Spinal cord (tissue), 9 donors: ENCODE measurements at regions not wholly inside any gene's neighbourhood (a gene's known extent, or its start where the extent isn't known, plus 50 kb on each side); places are given as distances from the start of the nearest gene placed in this dataset.
A peak's percentile ranks its signal among the peaks of the same experiment; 100 is the strongest.

ENCODE experiments used
- DNase-seq, 6 donors: peaks; one replicate each; pipeline versions ENCODE4 v3.0.0 to v3.0.0-alpha.2; 2013 to 2015; ENCODE audit warnings: low spot score in 6 of 6, low read depth in 4 of 6
- H3K27ac ChIP-seq: one replicate; pipeline ENCODE4 v1.5.1; 2013; ENCODE audit warnings: low read depth, low read length, control low read depth
- H3K27me3 ChIP-seq: one replicate; pipeline ENCODE4 v1.6.1; 2013; ENCODE audit warnings: low read length; ENCODE audit not compliant: control insufficient read depth, insufficient read depth
- H3K36me3 ChIP-seq: one replicate; pipeline ENCODE4 v1.6.1; 2013; ENCODE audit warnings: low read length; ENCODE audit not compliant: control insufficient read depth, insufficient read depth
- H3K4me1 ChIP-seq: one replicate; pipeline ENCODE4 v1.6.1; 2013; ENCODE audit warnings: low read length; ENCODE audit not compliant: control insufficient read depth, insufficient read depth
- H3K4me3 ChIP-seq: one replicate; pipeline ENCODE4 v1.5.1; 2013; ENCODE audit warnings: low read depth, low read length, control low read depth
- H3K9me3 ChIP-seq: one replicate; pipeline ENCODE4 v1.6.1; 2013; ENCODE audit warnings: low read length; ENCODE audit not compliant: control insufficient read depth, insufficient read depth
- WGBS: methylation state at CpG from one replicate; pipeline ENCODE4 v1.1.5; 2013; ENCODE audit warnings: missing lambda C conversion rate; ENCODE audit not compliant: insufficient coverage; 5-methylcytosine and 5-hydroxymethylcytosine counted together
- donor health status: healthy.

GRCh38 chr10:64996886-64997285, 1475.7 kb downstream of the REEP3 start:
- H3K4me3 ChIP-seq, result no peak overlapping the region
- DNase-seq, result no peak
- no peak overlapping the region for H3K27ac ChIP-seq
- H3K9me3 ChIP-seq, result no peaks in the 10 kb centered on the region
- no peaks in the 10 kb centered on the region for H3K27me3 ChIP-seq
- WGBS, result no CpG with 5 or more reads among the region's 3 CpGs
- H3K36me3 ChIP-seq, result no peaks in the 10 kb centered on the region
- no peaks in the 10 kb centered on the region for H3K4me1 ChIP-seq

GRCh38 chr10:65010845-65011244, 1489.6 kb downstream of the REEP3 start:
- Histone ChIP-seq H3K9me3 (peaks cover 3% of the 10 kb centered on the region), H3K27me3 (no peaks in the 10 kb centered on the region), H3K4me1 (no peaks in the 10 kb centered on the region), H3K36me3 (no peaks in the 10 kb centered on the region), H3K27ac (no peak overlapping the region), H3K4me3 (no peak overlapping the region)
- WGBS, result no CpG with 5 or more reads among the region's 1 CpG
- DNase-seq, result no peak

- Histone ChIP-seq H3K4me1 (no peaks in the 10 kb centered on the region), H3K36me3 (no peaks in the 10 kb centered on the region), H3K9me3 (no peaks in the 10 kb centered on the region), H3K27ac (no peak overlapping the region), H3K27me3 (no peaks in the 10 kb centered on the region), H3K4me3 (no peak overlapping the region)
- 97% methylated on average over 6 of the region's 7 CpGs for WGBS
- DNase-seq, result no peak
Observed at GRCh38 chr10:65017523-65017922, 1496.3 kb downstream of the REEP3 start.

- Histone ChIP-seq H3K4me1 (no peaks in the 10 kb centered on the region), H3K27me3 (no peaks in the 10 kb centered on the region), H3K9me3 (no peaks in the 10 kb centered on the region), H3K27ac (no peak overlapping the region), H3K36me3 (no peaks in the 10 kb centered on the region), H3K4me3 (no peak overlapping the region)
- no peak for DNase-seq
Observed at GRCh38 chr10:65024886-65025285, 1503.7 kb downstream of the REEP3 start.

GRCh38 chr10:65030263-65030662, 1509.1 kb downstream of the REEP3 start:
- no peak for DNase-seq
- Histone ChIP-seq H3K27ac (no peak overlapping the region), H3K4me3 (no peak overlapping the region), H3K36me3 (no peaks in the 10 kb centered on the region), H3K4me1 (no peaks in the 10 kb centered on the region), H3K9me3 (peaks cover 12% of the 10 kb centered on the region), H3K27me3 (no peaks in the 10 kb centered on the region)

- 100% methylated on average over 1 of the region's 4 CpGs for WGBS
- Histone ChIP-seq H3K9me3 (peaks cover 12% of the 10 kb centered on the region), H3K4me3 (no peak overlapping the region), H3K27ac (no peak overlapping the region), H3K27me3 (no peaks in the 10 kb centered on the region), H3K36me3 (no peaks in the 10 kb centered on the region), H3K4me1 (no peaks in the 10 kb centered on the region)
- peak in 1 of 6 donors; percentile 89 for DNase-seq
Observed at GRCh38 chr10:65032867-65033769, 1511.9 kb downstream of the REEP3 start.

GRCh38 chr10:65033957-65034356, 1512.8 kb downstream of the REEP3 start:
- DNase-seq, result no peak
- H3K27ac ChIP-seq, result no peak overlapping the region
- H3K4me3 ChIP-seq, result no peak overlapping the region
- peaks cover 12% of the 10 kb centered on the region for H3K9me3 ChIP-seq
- no peaks in the 10 kb centered on the region for H3K27me3 ChIP-seq
- no peaks in the 10 kb centered on the region for H3K36me3 ChIP-seq
- no peaks in the 10 kb centered on the region for H3K4me1 ChIP-seq
- 88% methylated on average over 4 of the region's 4 CpGs for WGBS

- no peak overlapping the region for H3K4me3 ChIP-seq
- no peaks in the 10 kb centered on the region for H3K36me3 ChIP-seq
- no peaks in the 10 kb centered on the region for H3K4me1 ChIP-seq
- H3K27me3 ChIP-seq, result no peaks in the 10 kb centered on the region
- H3K27ac ChIP-seq, result no peak overlapping the region
- H3K9me3 ChIP-seq, result no peaks in the 10 kb centered on the region
- DNase-seq, result no peak
Observed at GRCh38 chr10:65040796-65041195, 1519.6 kb downstream of the REEP3 start.

- no peak overlapping the region for H3K4me3 ChIP-seq
- no peaks in the 10 kb centered on the region for H3K9me3 ChIP-seq
- DNase-seq, result no peak
- no peaks in the 10 kb centered on the region for H3K4me1 ChIP-seq
- no peak overlapping the region for H3K27ac ChIP-seq
- H3K27me3 ChIP-seq, result no peaks in the 10 kb centered on the region
- no CpG with 5 or more reads among the region's 1 CpG for WGBS
- H3K36me3 ChIP-seq, result no peaks in the 10 kb centered on the region
Observed at GRCh38 chr10:65041307-65041706, 1520.1 kb downstream of the REEP3 start.

- H3K27me3 ChIP-seq, result no peaks in the 10 kb centered on the region
- H3K9me3 ChIP-seq, result no peaks in the 10 kb centered on the region
- H3K27ac ChIP-seq, result no peak overlapping the region
- DNase-seq, result peak in 1 of 6 donors; percentile 72
- no peak overlapping the region for H3K4me3 ChIP-seq
- no peaks in the 10 kb centered on the region for H3K36me3 ChIP-seq
- H3K4me1 ChIP-seq, result no peaks in the 10 kb centered on the region
Observed at GRCh38 chr10:65042496-65042895, 1521.3 kb downstream of the REEP3 start.
